ENCODE measurements at regions not wholly inside any gene's neighbourhood (a gene's known extent, or its start where the extent isn't known, plus 50 kb on each side); places are given as distances from the start of the nearest gene placed in this dataset.

- H3K27me3 ChIP-seq (ENCODE audit: control insufficient read depth, extremely low read depth, insufficient read depth, low read length), result peaks cover 14% of the 10 kb centered on the region
These were observed 65.5 kb downstream of the INSIG1 start for GRCh38 chr7:155363146-155363539.

GRCh38 chr7:155363852-155364600, 66.3 kb downstream of the INSIG1 start:
- no peak for DNase-seq (ENCODE audit: low read depth, low spot score)
- no peak for FAIRE-seq
- Histone ChIP-seq H3K79me2 (ENCODE audit: control insufficient read depth, insufficient read depth, low read length) (no peaks in the 10 kb centered on the region), H4K20me1 (ENCODE audit: control insufficient read depth, extremely low read depth, insufficient read depth, low read length) (no peaks in the 10 kb centered on the region), H3K4me3 (ENCODE audit: control insufficient read depth in 2 of 3, extremely low read depth in 1 of 3, insufficient read depth in 2 of 3, low read depth in 1 of 3, low read length in 3 of 3) (no peak overlapping the region), H3K9me1 (ENCODE audit: control insufficient read depth, extremely low read depth, insufficient read depth, low read length) (no peaks in the 10 kb centered on the region), H3K4me1 (ENCODE audit: control insufficient read depth, extremely low read depth, insufficient read depth, low read length) (no peaks in the 10 kb centered on the region), H3K27me3 (ENCODE audit: control insufficient read depth, extremely low read depth, insufficient read depth, low read length) (peaks cover 10% of the 10 kb centered on the region), H3K36me3 (ENCODE audit: control insufficient read depth in 2 of 2, extremely low read depth in 1 of 2, insufficient read depth in 2 of 2, low read length in 2 of 2) (no peaks in the 10 kb centered on the region), H3K9me3 (ENCODE audit: control insufficient read depth, low read depth, low read length) (no peaks in the 10 kb centered on the region), H3K4me2 (ENCODE audit: control insufficient read depth, extremely low read depth, insufficient read depth, low read depth, low read length) (no peak overlapping the region), H3K9ac (ENCODE audit: control insufficient read depth, extremely low read depth, insufficient read depth, low read length) (no peak overlapping the region), H2AFZ (ENCODE audit: control insufficient read depth, low read length) (no peak overlapping the region), H3K27ac (ENCODE audit: control insufficient read depth, insufficient read depth, low read length) (no peak overlapping the region)
- TF ChIP-seq EZH2 (IDR thresholded peaks at IDR 0.05; ENCODE audit: low read length), result no peak
- no peak for TF ChIP-seq CTCF (optimal IDR thresholded peaks at IDR 0.05 in 1 of 3, IDR thresholded peaks at IDR 0.05 in 1 of 3, conservative IDR thresholded peaks at IDR 0.05 in 1 of 3; ENCODE audit: extremely low read depth in 1 of 3, insufficient read depth in 2 of 3, low read length in 3 of 3)
- dilution Hi-C loops (cut with MboI; ENCODE audit: extremely low pct_ligation_motif_present, low sequenced_read_pairs), result no loop called here

More at GRCh38 chr7:155363146-155363539, 65.5 kb downstream of the INSIG1 start:
- Histone ChIP-seq H3K9me3 (ENCODE audit: control insufficient read depth, low read depth, low read length) (no peaks in the 10 kb centered on the region), H3K4me3 (ENCODE audit: control insufficient read depth in 2 of 3, extremely low read depth in 1 of 3, insufficient read depth in 2 of 3, low read depth in 1 of 3, low read length in 3 of 3) (no peak overlapping the region), H3K36me3 (ENCODE audit: control insufficient read depth in 2 of 2, extremely low read depth in 1 of 2, insufficient read depth in 2 of 2, low read length in 2 of 2) (no peaks in the 10 kb centered on the region), H3K4me1 (ENCODE audit: control insufficient read depth, extremely low read depth, insufficient read depth, low read length) (no peaks in the 10 kb centered on the region), H4K20me1 (ENCODE audit: control insufficient read depth, extremely low read depth, insufficient read depth, low read length) (no peaks in the 10 kb centered on the region), H3K79me2 (ENCODE audit: control insufficient read depth, insufficient read depth, low read length) (no peaks in the 10 kb centered on the region), H3K9me1 (ENCODE audit: control insufficient read depth, extremely low read depth, insufficient read depth, low read length) (no peaks in the 10 kb centered on the region), H3K4me2 (ENCODE audit: control insufficient read depth, extremely low read depth, insufficient read depth, low read depth, low read length) (no peak overlapping the region), H2AFZ (ENCODE audit: control insufficient read depth, low read length) (no peak overlapping the region), H3K27ac (ENCODE audit: control insufficient read depth, insufficient read depth, low read length) (no peak overlapping the region), H3K9ac (ENCODE audit: control insufficient read depth, extremely low read depth, insufficient read depth, low read length) (no peak overlapping the region)
- dilution Hi-C loops (cut with MboI; ENCODE audit: extremely low pct_ligation_motif_present, low sequenced_read_pairs), result no loop called here
- DNase-seq (ENCODE audit: low read depth, low spot score) (no peak), FAIRE-seq (no peak)
- TF ChIP-seq EZH2 (IDR thresholded peaks at IDR 0.05; ENCODE audit: low read length) (no peak), CTCF (optimal IDR thresholded peaks at IDR 0.05 in 1 of 3, IDR thresholded peaks at IDR 0.05 in 1 of 3, conservative IDR thresholded peaks at IDR 0.05 in 1 of 3; ENCODE audit: extremely low read depth in 1 of 3, insufficient read depth in 2 of 3, low read length in 3 of 3) (no peak)
